ENCODE measurements at regions not wholly inside any gene's neighbourhood (a gene's known extent, or its start where the extent isn't known, plus 50 kb on each side); places are given as distances from the start of the nearest gene placed in this dataset.

DNA sequence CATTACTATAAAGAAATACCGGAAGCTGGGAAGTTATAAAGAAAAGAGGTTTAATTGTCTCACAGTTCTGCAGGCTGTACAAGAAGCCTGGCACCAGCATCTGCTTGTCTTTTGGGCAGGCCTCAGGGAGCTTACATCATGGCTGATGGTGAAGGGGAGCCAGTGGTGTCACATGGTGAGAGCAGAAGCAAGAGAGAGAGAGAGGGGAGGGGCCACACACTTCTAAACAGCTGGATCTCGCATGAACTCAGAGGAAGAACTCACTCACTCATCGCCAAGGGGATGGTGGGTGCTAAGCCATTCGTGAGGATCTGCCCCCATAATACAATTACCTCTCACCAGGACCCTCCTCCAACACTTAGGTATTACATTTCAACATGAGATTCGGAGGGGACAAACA lies 51.8 kb upstream of the ANKRD34C start:
- no peak for DNase-seq (ENCODE audit: low read depth in 2 of 2)

DNA sequence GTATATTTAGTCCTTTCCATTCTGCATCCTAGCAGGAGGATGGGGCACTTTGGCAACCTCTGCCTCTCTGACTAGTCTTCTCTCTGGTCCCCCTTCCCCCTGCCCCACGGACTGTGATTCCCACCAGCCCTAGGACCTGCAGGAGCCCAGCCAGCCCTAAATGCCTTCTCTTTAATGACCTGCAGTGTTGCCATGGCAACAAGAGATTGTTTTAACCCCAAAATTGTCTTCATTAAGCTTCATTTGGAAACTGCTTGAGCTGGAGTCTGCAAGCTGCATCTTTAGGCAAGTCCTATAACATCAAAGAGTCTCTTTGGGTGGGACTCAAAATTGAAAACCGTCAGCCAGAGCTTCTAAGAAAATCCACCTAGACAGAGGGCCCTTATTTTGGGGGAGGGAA lies 59.7 kb upstream of the ANKRD34C start:
- no peak for DNase-seq (ENCODE audit: low read depth in 2 of 2)

DNA sequence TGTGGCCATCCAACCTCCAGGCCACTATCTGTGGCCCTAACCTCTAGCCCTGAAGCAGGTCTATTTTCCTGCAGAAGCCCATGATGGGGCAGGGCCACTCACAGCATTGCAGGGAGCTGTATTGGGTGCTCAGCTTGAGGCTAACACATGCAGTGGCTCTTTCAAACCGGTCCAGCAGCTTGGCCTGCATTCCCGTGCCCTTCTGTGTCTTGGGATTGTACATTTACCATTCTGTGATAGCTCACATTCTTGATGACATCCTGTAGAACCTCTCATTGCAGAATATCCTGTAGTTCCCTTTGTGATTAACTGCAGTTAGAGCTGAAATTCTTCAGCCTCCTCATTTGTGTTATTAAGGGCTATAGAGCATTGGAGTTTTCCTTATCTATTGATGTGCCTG lies 60.8 kb upstream of the ANKRD34C start:
- DNase-seq (ENCODE audit: low read depth in 2 of 2): no peak

DNA sequence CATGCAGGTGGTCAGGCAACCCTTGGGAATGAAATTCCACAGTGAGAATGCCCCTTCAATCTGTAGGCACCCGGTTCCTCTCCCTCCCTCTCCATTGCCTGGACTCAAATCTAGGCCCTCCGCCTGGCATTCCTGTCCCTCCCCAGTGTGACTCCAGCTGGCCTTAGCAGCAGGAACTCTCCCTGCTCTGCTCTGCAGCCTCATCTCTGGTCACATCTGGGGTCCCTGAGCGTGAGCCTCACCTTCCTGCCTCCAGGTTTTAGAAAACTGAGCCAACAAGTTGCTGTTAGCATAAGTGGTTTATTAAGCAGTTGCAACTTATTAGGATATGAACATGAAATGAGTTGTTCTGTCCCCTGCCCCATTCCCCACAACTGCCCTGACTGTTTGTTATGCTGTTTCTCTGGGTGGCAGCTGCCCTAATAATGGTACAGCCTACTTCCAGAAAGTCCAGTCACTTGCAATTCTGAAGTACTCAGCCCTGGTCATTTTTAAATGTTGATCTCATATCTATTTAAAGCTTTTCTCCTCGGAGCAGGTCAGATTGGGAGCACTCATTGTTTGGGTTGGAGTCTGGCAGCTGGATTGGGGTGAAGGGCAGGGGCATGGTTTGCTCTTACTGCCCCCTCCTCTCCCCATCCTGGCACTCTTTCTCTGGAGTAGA lies 63.0 kb upstream of the ANKRD34C start:
- no peak for DNase-seq (ENCODE audit: low read depth in 2 of 2)

DNA sequence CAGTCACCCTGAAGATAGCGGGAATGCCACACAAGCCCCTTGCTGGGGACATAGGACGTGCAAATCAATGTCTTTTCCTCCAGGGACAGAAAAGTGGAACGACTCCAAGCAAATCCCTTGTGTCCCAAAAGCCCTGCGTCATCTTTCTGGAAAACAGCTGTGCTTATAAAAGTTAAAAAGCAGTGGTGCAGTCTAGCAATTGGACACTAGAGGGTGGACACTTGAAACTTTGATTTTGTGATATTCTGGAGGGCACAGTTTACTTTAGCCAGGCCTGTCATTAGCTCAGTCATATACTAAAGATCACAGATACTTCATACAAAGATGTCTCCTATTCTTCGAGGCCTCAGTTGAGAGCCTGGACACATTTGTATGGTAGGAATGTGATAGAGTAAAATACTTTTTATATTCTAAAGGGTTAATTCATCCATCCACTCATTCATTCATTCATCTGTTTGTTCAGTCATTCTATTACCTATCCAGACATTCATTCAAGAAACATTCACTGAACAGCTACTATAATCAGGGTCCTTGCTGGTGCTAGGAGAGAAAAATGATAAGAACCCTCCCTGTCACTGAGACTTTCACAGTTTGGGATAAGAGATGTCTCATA lies 63.8 kb upstream of the ANKRD34C start:
- DNase-seq (ENCODE audit: low read depth in 2 of 2): peak in 1 of 2 donors; percentile 6

DNA sequence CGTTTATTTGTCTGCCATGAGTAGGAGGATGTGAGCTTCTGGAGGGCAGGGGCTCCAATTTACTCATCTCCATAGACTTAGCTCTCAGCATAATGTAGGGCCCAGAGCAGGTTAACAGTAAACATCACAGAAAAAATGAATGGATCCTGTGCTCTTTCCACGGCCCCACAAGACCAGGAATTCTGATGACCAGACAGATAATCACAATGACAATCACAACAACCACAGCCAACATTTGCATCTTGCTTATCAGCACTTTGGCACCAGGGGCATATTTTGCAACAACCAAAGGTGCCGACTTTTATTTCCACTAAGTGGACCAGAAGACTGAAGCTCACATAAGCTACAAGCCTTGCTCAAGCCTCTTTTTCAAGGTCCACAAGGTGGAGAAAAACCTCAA lies 68.9 kb upstream of the ANKRD34C start:
- DNase-seq (ENCODE audit: low read depth in 2 of 2): no peak

DNA sequence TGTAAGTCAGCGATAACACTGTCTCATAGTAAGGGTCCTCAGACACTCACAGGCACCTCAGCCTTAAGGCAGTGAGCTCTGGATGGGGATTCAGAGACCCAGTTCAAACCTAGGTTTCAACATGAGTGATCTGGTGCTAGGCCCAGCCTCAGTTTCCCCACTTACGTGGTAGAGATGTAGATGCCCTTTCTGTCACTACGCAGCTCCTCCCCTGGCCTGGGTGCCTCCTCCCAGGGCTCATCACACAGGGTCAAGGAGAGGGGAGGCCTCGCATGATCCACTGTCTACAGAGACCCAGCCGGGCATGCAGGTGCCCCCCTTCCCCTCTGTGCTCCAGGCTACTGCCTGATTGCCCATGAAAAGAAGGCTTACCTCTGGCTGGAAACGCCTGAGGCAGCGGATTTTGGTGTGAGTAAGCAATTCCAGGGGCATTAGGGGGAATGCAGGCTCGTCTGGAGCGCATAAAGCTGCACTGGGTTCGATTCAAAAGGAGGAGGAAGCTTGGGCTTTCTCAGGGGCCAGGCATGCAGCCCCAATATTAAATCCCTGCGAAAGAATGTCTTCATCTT lies 69.8 kb upstream of the ANKRD34C start:
- DNase-seq (ENCODE audit: low read depth in 2 of 2): no peak

DNA sequence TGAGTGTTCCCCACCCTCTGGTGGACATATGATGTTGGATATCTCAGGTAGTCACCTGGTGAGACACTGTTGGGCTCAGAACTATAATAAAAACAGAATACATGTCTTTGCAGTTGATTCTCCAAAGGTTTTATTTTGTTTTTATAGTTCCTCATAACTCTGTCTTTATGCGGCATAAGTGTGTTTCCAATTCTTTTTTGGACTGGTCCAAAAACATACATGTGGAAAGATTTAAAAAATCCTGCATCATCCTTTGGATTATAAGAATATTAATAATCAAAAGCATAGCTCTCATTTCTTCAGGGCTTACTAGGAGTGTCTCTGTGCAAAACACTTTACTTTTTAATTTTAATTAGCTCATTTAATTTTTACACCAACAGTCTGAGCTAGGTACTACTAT lies 71.0 kb upstream of the ANKRD34C start:
- no peak for DNase-seq (ENCODE audit: low read depth in 2 of 2)

DNA sequence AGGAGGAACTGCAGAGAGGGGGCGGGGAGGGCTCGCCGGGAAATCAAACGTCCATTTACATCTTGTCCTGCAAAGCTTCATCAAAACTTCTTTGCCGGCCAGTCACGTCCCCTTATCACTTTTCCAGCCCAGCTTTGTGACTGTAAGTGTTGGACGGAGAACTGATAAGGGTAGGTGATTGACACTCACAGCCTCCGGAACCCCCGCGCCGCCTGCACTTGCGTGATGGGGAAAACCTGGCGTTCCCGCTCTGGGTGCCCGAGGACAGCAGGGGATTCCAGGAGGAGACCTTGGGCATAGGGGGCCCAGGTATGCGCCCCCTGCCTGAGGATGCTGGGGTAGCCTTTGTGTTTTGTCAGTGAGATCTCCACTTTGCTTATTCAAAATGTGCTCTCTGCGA lies 72.8 kb upstream of the ANKRD34C start:
- DNase-seq (ENCODE audit: low read depth in 2 of 2): no peak

DNA sequence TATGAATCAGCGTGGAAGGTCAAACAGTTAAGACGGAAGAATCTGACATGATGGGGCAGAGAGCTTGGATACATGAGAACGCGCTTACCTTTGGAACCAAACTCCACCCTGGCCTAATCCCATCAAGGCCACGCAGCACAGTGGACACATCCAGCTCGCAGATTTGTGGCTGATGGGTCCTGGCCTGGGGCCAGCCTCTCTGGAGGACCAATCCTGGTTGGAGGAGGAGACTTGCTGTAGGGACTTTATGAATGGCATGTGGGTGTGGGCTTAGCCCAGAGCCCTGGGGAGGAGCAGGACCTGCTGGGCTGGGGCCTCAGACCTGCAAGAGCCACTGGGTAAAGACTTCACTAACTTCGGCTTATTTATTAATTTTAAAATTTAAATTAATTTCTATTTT lies 73.4 kb upstream of the ANKRD34C start:
- DNase-seq (ENCODE audit: low read depth in 2 of 2): no peak

DNA sequence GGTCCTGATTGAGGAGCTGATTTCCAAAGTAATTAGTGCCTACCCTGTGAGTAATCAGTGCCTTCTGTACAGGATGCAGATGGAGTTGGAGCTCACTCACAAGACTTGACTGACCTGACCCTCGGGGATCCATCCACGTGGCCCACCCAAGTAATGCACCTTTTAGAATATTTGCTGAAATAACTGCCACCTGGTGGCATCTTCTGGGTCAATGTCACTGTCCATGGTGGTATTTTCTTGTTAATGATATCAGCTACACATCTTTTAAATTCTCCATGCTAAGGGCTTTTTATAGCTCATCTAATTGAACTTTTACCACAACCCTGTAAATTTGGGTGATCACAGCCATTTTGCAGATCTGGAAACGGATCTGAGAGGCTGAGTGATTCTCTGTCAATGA lies 74.3 kb upstream of the ANKRD34C start:
- no peak for DNase-seq (ENCODE audit: low read depth in 2 of 2)

DNA sequence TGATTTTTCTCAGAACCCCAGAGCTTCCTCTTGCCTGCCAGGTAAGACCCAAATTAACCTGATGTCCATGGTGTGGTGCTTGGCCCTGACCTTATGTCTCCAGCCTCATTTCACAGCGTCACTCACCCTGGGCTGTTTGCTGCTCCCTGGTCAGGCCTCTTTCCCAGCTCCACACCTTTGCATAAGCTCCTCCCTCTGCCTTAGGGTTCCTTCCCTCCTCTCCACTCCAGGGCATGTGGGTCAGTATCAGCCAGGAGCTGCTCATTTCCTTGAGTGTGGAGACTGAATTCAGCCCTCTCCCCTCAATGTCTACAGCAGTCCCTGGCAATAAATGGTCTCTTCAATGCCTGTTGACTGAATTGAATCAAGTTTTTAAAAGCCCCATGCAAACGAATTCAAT lies 75.6 kb upstream of the ANKRD34C start:
- no peak for DNase-seq (ENCODE audit: low read depth in 2 of 2)

DNA sequence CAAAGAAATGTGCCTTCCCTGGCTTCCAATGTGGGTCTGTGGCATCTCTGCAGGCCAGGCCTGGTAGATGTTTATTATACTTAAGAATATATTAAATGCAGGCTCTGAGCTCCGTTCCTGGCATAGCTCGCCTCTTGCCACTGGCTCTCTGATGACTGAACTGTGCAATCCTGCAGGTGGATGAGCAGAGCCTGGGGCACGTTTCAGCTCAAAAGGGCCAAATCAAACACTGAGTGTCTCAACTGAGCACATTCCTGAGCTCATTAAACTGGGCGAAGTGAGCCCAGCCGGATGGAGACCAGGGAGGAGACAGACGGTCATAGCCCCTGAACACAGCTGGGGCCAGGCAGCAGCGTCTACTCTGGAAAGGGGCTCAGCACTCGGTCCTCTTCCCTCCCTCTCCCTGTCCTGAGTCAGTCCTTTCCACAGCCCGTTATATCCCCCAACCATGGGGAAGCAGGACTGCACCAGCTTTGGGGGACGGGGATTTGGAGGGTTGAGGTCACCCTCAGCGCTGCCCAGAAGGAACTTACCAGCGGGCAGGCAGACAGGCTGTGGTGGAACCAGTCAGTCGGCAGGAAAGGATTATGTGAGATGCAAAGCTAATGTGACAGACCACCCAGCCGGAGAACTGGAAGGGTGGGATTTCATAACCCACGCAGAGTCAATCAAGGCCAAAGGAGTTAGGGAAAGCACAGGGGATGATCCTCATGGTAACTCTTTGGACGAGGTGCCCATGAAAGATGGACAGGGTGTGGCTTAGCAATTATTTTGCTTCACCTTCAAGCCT lies 77.4 kb upstream of the ANKRD34C start:
- DNase-seq (ENCODE audit: low read depth in 2 of 2): no peak

DNA sequence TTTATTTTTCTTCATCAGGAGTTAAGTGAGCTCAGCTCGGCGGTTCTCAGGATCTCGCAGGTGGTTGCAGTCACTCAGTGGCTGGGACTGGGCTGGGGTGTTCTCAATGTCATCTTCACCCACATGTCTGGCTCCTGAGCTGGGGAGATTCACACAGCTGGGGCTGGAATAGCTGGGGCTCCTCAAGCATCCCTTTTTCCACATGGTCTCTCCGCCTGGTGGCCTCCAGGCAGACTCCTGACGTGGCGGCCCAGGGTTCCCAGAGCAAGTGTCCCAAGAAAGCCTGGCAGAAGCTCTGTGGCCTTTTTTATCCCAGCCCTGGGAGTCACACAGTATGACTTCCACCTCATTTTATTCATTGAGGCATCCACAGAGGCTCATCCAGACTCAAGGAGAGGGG lies 84.1 kb upstream of the ANKRD34C start:
- no peak for DNase-seq (ENCODE audit: low read depth in 2 of 2)

DNA sequence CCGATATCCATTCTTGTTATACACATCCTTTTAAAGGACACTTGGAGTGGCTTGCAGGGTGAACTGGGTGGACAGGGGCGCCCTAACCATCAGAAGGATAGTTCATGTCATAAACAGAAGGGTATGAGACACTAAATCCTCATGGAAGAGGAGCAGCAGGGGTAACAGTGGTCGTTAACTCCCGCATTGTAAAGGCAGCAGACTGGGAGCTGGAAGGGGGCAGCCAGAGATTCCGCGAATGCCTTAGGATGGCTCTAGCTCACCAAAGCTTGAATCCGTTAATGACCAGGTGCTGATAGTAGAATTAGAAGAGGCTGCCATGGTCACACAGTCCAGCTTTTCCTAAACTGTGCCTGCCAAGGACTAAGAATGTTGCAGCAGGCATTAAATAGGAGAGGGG lies 85.2 kb upstream of the ANKRD34C start:
- no peak for DNase-seq (ENCODE audit: low read depth in 2 of 2)

DNA sequence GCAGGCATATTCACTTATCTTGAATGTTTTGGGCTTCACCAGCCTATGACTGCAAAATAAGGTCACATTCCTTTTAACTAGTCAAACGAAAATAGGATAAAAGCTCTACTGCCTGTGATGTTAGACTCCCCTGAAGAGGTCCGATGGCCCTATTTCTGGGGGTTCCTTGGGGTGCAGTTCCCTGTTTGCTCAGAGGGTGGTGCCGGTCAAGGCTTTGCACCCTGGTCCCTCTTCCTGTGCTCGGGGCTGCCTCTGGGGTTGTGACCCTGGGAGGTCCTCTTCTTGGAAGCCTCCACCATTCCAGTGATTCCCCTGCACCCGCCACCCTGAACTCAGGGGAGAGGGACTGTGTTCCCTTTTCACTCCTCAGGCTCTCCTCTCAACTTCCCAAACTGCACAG lies 86.7 kb upstream of the ANKRD34C start:
- DNase-seq (ENCODE audit: low read depth in 2 of 2): no peak

DNA sequence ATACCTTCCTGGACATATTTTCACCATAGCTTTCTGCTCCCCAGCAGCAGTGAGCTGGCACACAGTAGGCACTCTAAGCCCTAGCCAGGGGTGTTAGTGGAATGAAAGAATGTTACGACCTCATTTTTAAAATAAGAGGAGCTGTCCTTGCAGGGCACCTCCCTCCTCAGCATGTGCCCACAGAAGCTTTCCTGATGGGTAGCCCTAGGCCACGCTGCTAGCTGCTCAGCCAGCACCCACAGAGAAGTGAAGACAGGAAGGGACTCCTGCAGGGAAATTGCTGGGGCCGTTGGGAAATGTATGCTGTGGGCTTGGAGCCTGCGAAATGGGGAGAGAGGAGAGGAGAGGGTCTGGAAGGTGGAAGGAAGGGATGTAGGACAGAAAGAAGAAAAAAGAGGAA lies 87.3 kb upstream of the ANKRD34C start:
- DNase-seq (ENCODE audit: low read depth in 2 of 2): no peak

DNA sequence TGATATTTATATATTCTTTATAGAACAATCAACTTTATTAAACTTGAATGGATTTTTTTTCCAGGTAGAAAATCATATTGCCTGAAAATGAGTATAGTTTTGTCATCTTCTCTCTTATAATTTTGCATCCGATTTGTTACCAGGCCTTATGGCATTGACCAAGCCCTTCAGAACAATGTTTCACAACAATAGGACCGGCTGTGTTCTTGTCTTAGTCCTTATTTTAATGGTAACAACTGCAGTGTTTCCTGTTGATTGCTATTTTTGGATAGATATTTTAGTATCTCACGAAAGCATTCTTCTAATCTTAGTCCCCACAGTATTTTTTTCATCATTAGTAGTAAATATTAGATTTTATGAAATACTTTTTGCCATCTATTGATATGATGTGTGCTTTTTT lies 88.1 kb upstream of the ANKRD34C start:
- DNase-seq (ENCODE audit: low read depth in 2 of 2): no peak

DNA sequence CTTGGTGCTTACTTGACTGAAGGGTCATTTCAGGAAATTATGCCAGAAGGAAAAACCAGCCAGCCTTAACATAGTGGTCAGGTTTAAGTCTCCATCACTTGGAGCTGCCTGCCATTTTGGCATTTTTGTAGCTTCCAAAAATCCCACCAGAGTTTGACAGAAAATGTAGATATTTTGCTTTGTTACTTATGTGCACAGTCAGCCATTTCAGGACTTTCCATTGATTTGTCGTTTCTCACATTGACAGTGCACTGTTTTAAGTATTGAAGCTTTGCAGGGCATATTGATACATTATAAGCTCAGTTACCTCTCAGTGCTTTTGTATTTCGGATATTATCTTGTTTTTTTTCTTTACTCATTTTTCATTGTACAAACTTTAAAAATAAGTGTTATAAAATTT lies 89.0 kb upstream of the ANKRD34C start:
- no peak for DNase-seq (ENCODE audit: low read depth in 2 of 2)

DNA sequence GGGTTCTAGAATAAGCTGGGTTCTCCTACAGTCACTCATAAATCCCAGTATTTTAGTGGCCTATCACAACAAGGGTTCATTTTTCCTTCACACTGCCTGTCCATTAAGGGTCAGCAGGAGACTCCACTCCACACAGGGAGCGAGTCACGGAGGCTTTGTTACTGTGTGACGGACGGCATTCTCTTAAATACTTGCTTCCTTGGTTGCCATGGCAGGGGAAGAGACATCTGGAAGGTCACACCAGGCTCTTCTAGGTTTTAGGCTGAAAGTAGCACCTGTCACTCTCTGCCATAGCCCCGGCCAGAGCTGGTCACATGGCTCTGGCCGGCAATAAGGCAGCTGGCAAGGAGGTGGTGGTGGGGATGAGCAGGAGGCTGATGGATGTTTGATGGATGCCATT lies 89.4 kb upstream of the ANKRD34C start:
- no peak for DNase-seq (ENCODE audit: low read depth in 2 of 2)

DNA sequence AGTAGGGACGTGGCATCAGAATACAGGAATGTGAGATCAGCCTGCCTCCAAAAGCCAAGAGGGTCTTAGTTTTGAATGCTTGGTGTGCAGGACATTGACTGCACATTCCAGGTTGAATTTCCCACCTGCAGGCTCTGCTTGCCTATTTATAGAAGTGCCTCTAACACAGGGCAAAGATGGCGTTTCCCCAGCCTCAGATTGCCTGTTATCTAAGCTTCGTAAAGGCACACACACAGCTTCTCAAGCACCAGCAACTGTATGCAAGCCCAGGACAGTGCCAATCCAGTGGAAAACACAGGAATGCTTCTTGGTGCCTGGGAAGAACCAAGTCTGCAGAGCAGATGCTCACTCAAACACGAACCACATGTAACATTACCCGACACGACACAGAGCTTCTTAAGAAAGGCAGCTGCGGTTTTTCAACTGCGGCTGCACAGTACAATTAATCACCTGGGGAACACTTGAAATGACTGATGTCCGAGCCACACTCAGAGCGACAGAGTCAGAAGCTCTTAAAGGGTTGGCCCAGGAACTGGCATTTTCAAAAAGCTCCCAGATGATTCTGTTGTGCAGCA lies 90.0 kb upstream of the ANKRD34C start:
- no peak for DNase-seq (ENCODE audit: low read depth in 2 of 2)

DNA sequence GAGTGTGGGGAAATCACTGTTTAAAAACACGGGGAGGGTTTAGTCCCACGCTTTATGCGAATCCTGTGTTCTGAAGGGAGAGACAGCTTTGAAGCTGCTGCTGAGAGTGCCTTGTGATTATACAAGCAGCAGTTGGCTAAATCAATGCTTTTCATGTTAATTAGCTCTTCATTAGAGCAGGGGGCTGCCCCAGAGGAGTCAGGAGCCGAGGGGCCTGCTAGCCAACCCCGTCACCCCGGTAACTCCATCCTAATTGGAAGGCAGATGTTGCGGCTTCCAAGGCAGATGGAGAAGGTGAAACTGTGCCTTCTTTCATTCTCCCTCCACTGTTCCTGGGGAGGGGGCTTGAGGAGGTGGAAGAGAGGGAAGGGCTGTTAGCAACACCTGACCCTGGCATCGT lies 92.4 kb upstream of the ANKRD34C start:
- no peak for DNase-seq (ENCODE audit: low read depth in 2 of 2)

Data from dermis microvascular lymphatic vessel endothelial cell (primary cell).